Transverse colon (tissue), 4 donors: ENCODE measurements at regions not wholly inside any gene's neighbourhood (a gene's known extent, or its start where the extent isn't known, plus 50 kb on each side); places are given as distances from the start of the nearest gene placed in this dataset.

Experiments used
- EP300 ChIP-seq: sonication (generic); formaldehyde crosslinking; IDR thresholded peaks from one replicate; pipeline ENCODE4 v1.6.1; 2017; ENCODE audit warnings: antibody characterized with exemption, low read depth
- POLR2A ChIP-seq: fragments of 450-650 bp; IDR thresholded peaks from one replicate; pipeline ENCODE4 v1.6.1; 2016; ENCODE audit warnings: antibody characterized with exemption, mild to moderate bottlenecking, moderate library complexity
- POLR2AphosphoS5 ChIP-seq, 3 donors: sonication (generic); formaldehyde crosslinking; IDR thresholded peaks; one replicate each; pipeline ENCODE4 v1.6.1; 2016; ENCODE audit warnings: antibody characterized with exemption in 3 of 3
- TF ChIP-seq, protein P1 (sequence below), 5 experiments: fragments of 200-600 bp in 3 of 5; fragments of 450-650 bp in 2 of 5; sonication (generic) in 3 of 5; IDR thresholded peaks; 1 replicate in 2 of 5; 2 replicates in 3 of 5; pipeline ENCODE4 v1.5.1; 2016 to 2017; ENCODE audit warnings: antibody characterized with exemption in 5 of 5, inconsistent platforms in 3 of 5, mild to moderate bottlenecking in 2 of 5, moderate library complexity in 1 of 5

- TF ChIP-seq, protein P1, sequence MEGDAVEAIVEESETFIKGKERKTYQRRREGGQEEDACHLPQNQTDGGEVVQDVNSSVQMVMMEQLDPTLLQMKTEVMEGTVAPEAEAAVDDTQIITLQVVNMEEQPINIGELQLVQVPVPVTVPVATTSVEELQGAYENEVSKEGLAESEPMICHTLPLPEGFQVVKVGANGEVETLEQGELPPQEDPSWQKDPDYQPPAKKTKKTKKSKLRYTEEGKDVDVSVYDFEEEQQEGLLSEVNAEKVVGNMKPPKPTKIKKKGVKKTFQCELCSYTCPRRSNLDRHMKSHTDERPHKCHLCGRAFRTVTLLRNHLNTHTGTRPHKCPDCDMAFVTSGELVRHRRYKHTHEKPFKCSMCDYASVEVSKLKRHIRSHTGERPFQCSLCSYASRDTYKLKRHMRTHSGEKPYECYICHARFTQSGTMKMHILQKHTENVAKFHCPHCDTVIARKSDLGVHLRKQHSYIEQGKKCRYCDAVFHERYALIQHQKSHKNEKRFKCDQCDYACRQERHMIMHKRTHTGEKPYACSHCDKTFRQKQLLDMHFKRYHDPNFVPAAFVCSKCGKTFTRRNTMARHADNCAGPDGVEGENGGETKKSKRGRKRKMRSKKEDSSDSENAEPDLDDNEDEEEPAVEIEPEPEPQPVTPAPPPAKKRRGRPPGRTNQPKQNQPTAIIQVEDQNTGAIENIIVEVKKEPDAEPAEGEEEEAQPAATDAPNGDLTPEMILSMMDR (IDR thresholded peaks at IDR 0.05) = no peak
- TF ChIP-seq POLR2A = no peak
- TF ChIP-seq EP300 = no peak
- no peak for TF ChIP-seq POLR2AphosphoS5 (IDR thresholded peaks at IDR 0.05)
Observed at GRCh38 chr5:97531549-97531948, 348.5 kb upstream of the RIOK2 start.
